NCI-H1105 treated with DMSO at 0.1 percent for 48 hours (cell line): ENCODE measurements at regions not wholly inside any gene's neighbourhood (a gene's known extent, or its start where the extent isn't known, plus 50 kb on each side); places are given as distances from the start of the nearest gene placed in this dataset.
"Not testable (repeated sequence)": the region's sequence is repeated elsewhere in the genome, so short reads cannot be mapped to it uniquely, and the experiment has no call there.

Source experiments
- DNase-seq: peaks from one replicate; lab custom pipeline; 2025; lab: John Stamatoyannopoulos, UW

GRCh38 chr13:58191754-58192153, 560.2 kb downstream of the PCDH17 start:
- no peak for DNase-seq

GRCh38 chr13:58202099-58202498, 570.6 kb downstream of the PCDH17 start:
- DNase-seq = no peak

- DNase-seq = no peak
Observed at GRCh38 chr13:58207501-58207900, 576.0 kb downstream of the PCDH17 start.

GRCh38 chr13:58235454-58235853, 603.9 kb downstream of the PCDH17 start:
- DNase-seq = no peak

GRCh38 chr13:58238972-58239773, 607.6 kb downstream of the PCDH17 start:
- no peak for DNase-seq

- DNase-seq = no peak
Observed at GRCh38 chr13:58239774-58240268, 608.3 kb downstream of the PCDH17 start.

- no peak for DNase-seq
Observed at GRCh38 chr13:58247080-58247479, 615.5 kb downstream of the PCDH17 start.

- no peak for DNase-seq
Observed at GRCh38 chr13:58254943-58255342, 623.4 kb downstream of the PCDH17 start.

- DNase-seq = no peak
Observed at GRCh38 chr13:58266271-58266670, 634.7 kb downstream of the PCDH17 start.

GRCh38 chr13:58298556-58299135, 667.1 kb downstream of the PCDH17 start:
- DNase-seq = no peak

- DNase-seq = no peak
Observed at GRCh38 chr13:58300224-58300623, 668.7 kb downstream of the PCDH17 start.

- no peak for DNase-seq
Observed at GRCh38 chr13:58300974-58301681, 669.6 kb downstream of the PCDH17 start.

GRCh38 chr13:58302349-58302748, 670.8 kb downstream of the PCDH17 start:
- DNase-seq = peak; percentile 10

GRCh38 chr13:58306062-58306461, 674.5 kb downstream of the PCDH17 start:
- DNase-seq = no peak

GRCh38 chr13:58313219-58313618, 681.7 kb downstream of the PCDH17 start:
- no peak for DNase-seq

- no peak for DNase-seq
Observed at GRCh38 chr13:58318495-58319167, 687.1 kb downstream of the PCDH17 start.

- DNase-seq = no peak
Observed at GRCh38 chr13:58324161-58324560, 692.6 kb downstream of the PCDH17 start.

GRCh38 chr13:58329746-58330145, 698.2 kb downstream of the PCDH17 start:
- peak; percentile 85 for DNase-seq

GRCh38 chr13:58340895-58341294, 709.4 kb downstream of the PCDH17 start:
- DNase-seq = no peak

- no peak for DNase-seq
Observed at GRCh38 chr13:58341318-58341717, 709.8 kb downstream of the PCDH17 start.

- no peak for DNase-seq
Observed at GRCh38 chr13:58343076-58343475, 711.5 kb downstream of the PCDH17 start.

- DNase-seq = not testable (repeated sequence)
Observed at GRCh38 chr13:58352100-58352499, 720.6 kb downstream of the PCDH17 start.
